Panc1 (cell line): ENCODE measurements at regions not wholly inside any gene's neighbourhood (a gene's known extent, or its start where the extent isn't known, plus 50 kb on each side); places are given as distances from the start of the nearest gene placed in this dataset.

Experiments
- ATAC-seq: fragments of 200-7000 bp; cut with Tn5 transposase; 2 replicates; pipeline ENCODE4 v1.9.1; 2020; ENCODE audit warnings: mild to moderate bottlenecking, moderate library complexity
- BruUV-seq: library from RNA; stranded (reverse); fragments of 400-500 nt; replicated peaks from 2 replicates; lab custom pipeline; 2021; lab: Mats Ljungman, UMichigan
- CTCF ChIA-PET: fragments of 300-600 bp; sonication (Branson Sonifier 250); formaldehyde crosslinking; loops from one replicate; lab custom pipeline; 2022; ENCODE audit warnings: antibody characterized with exemption; lab: Charles Lee
- POLR2A ChIA-PET: fragments of 300-600 bp; sonication (Branson Sonifier 250); formaldehyde crosslinking; loops from one replicate; lab custom pipeline; 2022; ENCODE audit warnings: antibody characterized with exemption; lab: Charles Lee
- DNase-seq: peaks from one replicate; pipeline ENCODE4 v3.0.0-alpha.2; 2010; ENCODE audit warnings: low read depth, low spot score
- H3K27ac ChIP-seq: 2 replicates; pipeline ENCODE4 v1.5.1; 2011; ENCODE audit warnings: mild to moderate bottlenecking, low read length, inconsistent platforms
- H3K27me3 ChIP-seq: fragments of 200-500 bp; sonication (Bioruptor generic); 2 replicates; pipeline ENCODE4 v1.6.0; 2014; ENCODE audit warnings: low read length, inconsistent platforms; ENCODE audit not compliant: control insufficient read depth, insufficient read depth
- H3K36me3 ChIP-seq: fragments of 200-500 bp; sonication (Bioruptor generic); 2 replicates; pipeline ENCODE4 v1.5.1; 2014; ENCODE audit warnings: inconsistent platforms, mild to moderate bottlenecking, low read length, moderate library complexity; ENCODE audit not compliant: control insufficient read depth, insufficient read depth
- H3K4me1 ChIP-seq: 2 replicates; pipeline ENCODE4 v1.5.1; 2011; ENCODE audit warnings: inconsistent platforms, mild to moderate bottlenecking, low read length, moderate library complexity; ENCODE audit not compliant: control insufficient read depth, insufficient read depth
- H3K4me3 ChIP-seq, 2 experiments: 2 replicates each; pipeline ENCODE4 v1.5.1; 2011 to 2012; ENCODE audit warnings: low read depth in 2 of 2, low read length in 2 of 2, mild to moderate bottlenecking in 2 of 2, inconsistent platforms in 1 of 2, moderate library complexity in 1 of 2
- H3K9me3 ChIP-seq: fragments of 200-500 bp; sonication (Bioruptor generic); 2 replicates; pipeline ENCODE4 v1.5.1; 2014; ENCODE audit warnings: low read depth, mild to moderate bottlenecking, inconsistent platforms, low read length, moderate library complexity; ENCODE audit not compliant: control insufficient read depth, insufficient read depth
- POLR2AphosphoS5 ChIP-seq: IDR thresholded peaks from 2 replicates; pipeline ENCODE4 v1.6.1; 2012; ENCODE audit warnings: mild to moderate bottlenecking, low read depth, low read length, moderate library complexity
- SIN3A ChIP-seq: IDR thresholded peaks from 2 replicates; pipeline ENCODE4 v1.6.1; 2012; ENCODE audit warnings: low read depth, mild to moderate bottlenecking, low read length, moderate library complexity, borderline replicate concordance; ENCODE audit not compliant: insufficient read depth
- TCF7L2 ChIP-seq: IDR thresholded peaks from 2 replicates; pipeline ENCODE4 v1.6.1; 2011; ENCODE audit warnings: mild to moderate bottlenecking, low read depth, low read length, inconsistent platforms
- in situ Hi-C: cut with HindIII; loops from 2 replicates; pipeline ENCODE4 v1.10.0; 2016; ENCODE audit warnings: low sequenced_read_pairs, low pct_unique_long_range_greater_than_20kb
- intact Hi-C: fragments of 100-400 bp; cut with micrococcal nuclease; formaldehyde crosslinking; loops from one replicate; pipeline ENCODE4 v1.10.0; 2022; ENCODE audit not compliant: unreplicated experiment
- TF ChIP-seq, protein P1 (sequence below): fragments of 450-650 bp; IDR thresholded peaks from 2 replicates; pipeline ENCODE4 v1.5.1; 2017; ENCODE audit warnings: mild to moderate bottlenecking
- TF ChIP-seq, protein P2 (sequence below), 2 experiments: IDR thresholded peaks; 2 replicates each; pipeline ENCODE4 v1.6.1; 2011 to 2012; ENCODE audit warnings: low read depth in 2 of 2, control low read depth in 1 of 2, low read length in 1 of 2, mild to moderate bottlenecking in 1 of 2, moderate library complexity in 1 of 2; ENCODE audit not compliant: insufficient read depth in 1 of 2

DNA sequence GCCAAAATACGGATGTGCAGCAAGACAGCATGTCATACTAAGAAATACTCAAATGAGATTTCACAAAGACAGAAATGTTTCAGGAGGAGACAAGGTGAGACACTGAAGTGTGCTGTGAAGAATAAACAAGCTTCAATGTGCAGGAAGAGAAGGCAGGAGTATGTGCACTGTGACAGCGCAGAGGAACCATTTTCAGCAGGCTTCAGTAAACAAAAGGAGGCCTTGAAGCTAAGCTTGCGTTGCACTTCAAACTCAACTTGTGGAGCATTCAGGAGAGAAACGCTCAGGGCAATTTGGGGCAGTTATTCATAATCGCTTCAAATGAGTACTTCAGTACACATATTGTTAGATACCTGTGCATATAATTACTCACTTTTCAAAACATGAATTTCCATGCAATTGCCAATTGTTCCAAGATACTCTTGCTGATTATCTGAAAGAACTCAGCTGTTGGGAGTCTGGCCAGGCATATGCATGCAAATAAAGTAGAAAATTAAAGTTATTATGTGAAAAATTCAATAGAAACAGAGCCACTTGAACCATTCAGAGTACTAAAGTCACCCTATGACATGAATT is 234.2 kb upstream of the OPRM1 start:
- Histone ChIP-seq H3K4me1 (no peaks in the 10 kb centered on the region), H3K36me3 (no peaks in the 10 kb centered on the region), H3K27me3 (no peaks in the 10 kb centered on the region), H3K4me3 (no peak overlapping the region), H3K9me3 (no peaks in the 10 kb centered on the region), H3K27ac (no peak overlapping the region)
- CTCF ChIA-PET, result no interaction called here
- POLR2A ChIA-PET, result no interaction called here
- DNase-seq (no peak), ATAC-seq (no peak)
- intact Hi-C loops (no loop called here), in situ Hi-C loops (no loop called here)
- BruUV-seq, result no TSS peak
- TF ChIP-seq POLR2AphosphoS5, result no peak
- TF ChIP-seq, protein P1, sequence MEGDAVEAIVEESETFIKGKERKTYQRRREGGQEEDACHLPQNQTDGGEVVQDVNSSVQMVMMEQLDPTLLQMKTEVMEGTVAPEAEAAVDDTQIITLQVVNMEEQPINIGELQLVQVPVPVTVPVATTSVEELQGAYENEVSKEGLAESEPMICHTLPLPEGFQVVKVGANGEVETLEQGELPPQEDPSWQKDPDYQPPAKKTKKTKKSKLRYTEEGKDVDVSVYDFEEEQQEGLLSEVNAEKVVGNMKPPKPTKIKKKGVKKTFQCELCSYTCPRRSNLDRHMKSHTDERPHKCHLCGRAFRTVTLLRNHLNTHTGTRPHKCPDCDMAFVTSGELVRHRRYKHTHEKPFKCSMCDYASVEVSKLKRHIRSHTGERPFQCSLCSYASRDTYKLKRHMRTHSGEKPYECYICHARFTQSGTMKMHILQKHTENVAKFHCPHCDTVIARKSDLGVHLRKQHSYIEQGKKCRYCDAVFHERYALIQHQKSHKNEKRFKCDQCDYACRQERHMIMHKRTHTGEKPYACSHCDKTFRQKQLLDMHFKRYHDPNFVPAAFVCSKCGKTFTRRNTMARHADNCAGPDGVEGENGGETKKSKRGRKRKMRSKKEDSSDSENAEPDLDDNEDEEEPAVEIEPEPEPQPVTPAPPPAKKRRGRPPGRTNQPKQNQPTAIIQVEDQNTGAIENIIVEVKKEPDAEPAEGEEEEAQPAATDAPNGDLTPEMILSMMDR, result no peak
- TF ChIP-seq, protein P2, sequence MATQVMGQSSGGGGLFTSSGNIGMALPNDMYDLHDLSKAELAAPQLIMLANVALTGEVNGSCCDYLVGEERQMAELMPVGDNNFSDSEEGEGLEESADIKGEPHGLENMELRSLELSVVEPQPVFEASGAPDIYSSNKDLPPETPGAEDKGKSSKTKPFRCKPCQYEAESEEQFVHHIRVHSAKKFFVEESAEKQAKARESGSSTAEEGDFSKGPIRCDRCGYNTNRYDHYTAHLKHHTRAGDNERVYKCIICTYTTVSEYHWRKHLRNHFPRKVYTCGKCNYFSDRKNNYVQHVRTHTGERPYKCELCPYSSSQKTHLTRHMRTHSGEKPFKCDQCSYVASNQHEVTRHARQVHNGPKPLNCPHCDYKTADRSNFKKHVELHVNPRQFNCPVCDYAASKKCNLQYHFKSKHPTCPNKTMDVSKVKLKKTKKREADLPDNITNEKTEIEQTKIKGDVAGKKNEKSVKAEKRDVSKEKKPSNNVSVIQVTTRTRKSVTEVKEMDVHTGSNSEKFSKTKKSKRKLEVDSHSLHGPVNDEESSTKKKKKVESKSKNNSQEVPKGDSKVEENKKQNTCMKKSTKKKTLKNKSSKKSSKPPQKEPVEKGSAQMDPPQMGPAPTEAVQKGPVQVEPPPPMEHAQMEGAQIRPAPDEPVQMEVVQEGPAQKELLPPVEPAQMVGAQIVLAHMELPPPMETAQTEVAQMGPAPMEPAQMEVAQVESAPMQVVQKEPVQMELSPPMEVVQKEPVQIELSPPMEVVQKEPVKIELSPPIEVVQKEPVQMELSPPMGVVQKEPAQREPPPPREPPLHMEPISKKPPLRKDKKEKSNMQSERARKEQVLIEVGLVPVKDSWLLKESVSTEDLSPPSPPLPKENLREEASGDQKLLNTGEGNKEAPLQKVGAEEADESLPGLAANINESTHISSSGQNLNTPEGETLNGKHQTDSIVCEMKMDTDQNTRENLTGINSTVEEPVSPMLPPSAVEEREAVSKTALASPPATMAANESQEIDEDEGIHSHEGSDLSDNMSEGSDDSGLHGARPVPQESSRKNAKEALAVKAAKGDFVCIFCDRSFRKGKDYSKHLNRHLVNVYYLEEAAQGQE (IDR thresholded peaks at IDR 0.05; ENCODE audit: insufficient read depth in 1 of 2, low read depth in 2 of 2, low read length in 1 of 2), result no peak
- TF ChIP-seq TCF7L2, result no peak
- no peak for TF ChIP-seq SIN3A

DNA sequence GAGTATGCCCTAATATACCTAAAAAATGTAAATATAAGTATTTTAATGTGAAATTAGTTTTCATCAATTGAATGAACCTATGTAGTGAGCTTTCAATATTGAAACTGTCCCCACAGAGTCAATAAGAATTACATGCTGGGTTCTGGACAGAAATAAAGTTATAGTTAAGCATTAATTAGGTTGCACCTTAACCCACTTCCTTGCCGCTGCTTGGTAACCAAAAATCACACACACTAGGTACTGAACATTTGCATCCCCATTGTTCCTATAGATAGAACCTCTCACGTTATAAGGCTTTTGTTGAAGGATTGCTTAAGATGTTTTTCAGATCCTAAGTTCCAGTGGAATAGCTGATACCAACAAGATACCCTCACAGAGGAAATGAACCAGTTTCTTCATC is 237.1 kb upstream of the OPRM1 start:
- BruUV-seq, result no TSS peak

More for the DNA sequence above, 237.1 kb upstream of the OPRM1 start:
- TF ChIP-seq POLR2AphosphoS5 (no peak), TCF7L2 (no peak), SIN3A (no peak)
- TF ChIP-seq, protein P1, result no peak
- TF ChIP-seq, protein P2 (IDR thresholded peaks at IDR 0.05; ENCODE audit: insufficient read depth in 1 of 2, low read depth in 2 of 2, low read length in 1 of 2), result no peak
- in situ Hi-C loops (no loop called here), intact Hi-C loops (no loop called here)
- Histone ChIP-seq H3K9me3 (no peaks in the 10 kb centered on the region), H3K4me3 (no peak overlapping the region), H3K36me3 (no peaks in the 10 kb centered on the region), H3K4me1 (no peaks in the 10 kb centered on the region), H3K27ac (no peak overlapping the region), H3K27me3 (no peaks in the 10 kb centered on the region)
- ChIA-PET POLR2A (no interaction called here), CTCF (no interaction called here)
- no peak for ATAC-seq
- DNase-seq, result no peak
